Adrenal gland (tissue), 9 donors: ENCODE measurements at regions not wholly inside any gene's neighbourhood (a gene's known extent, or its start where the extent isn't known, plus 50 kb on each side); places are given as distances from the start of the nearest gene placed in this dataset.

ENCODE experiments used
- DNase-seq, 7 donors: peaks; one replicate each; pipeline ENCODE4 v3.0.0-alpha.2; 2019 to 2020
- H3K27ac ChIP-seq, 5 donors: fragments of 200-600 bp; sonication (generic) in 4 of 5; 1 replicate in 3 of 5; 2 replicates in 2 of 5; pipeline versions ENCODE4 v1.5.1 to v1.8.0; 2016 to 2020; ENCODE audit warnings: mild to moderate bottlenecking in 1 of 5
- H3K27me3 ChIP-seq: fragments of 200-600 bp; 2 replicates; pipeline ENCODE4 v1.8.0; 2021
- H3K36me3 ChIP-seq, 2 donors: fragments of 200-600 bp; replicated peaks in 1 of 2; 1 replicate in 1 of 2; 2 replicates in 1 of 2; pipeline versions ENCODE4 v1.5.1 to v1.8.0; 2018 to 2022
- H3K4me1 ChIP-seq, 2 donors: fragments of 200-600 bp; replicated peaks in 1 of 2; 1 replicate in 1 of 2; 2 replicates in 1 of 2; pipeline versions ENCODE4 v1.5.1 to v1.8.0; 2018 to 2021
- H3K4me3 ChIP-seq, 4 donors: fragments of 200-600 bp; sonication (generic) in 3 of 4; one replicate each; pipeline ENCODE4 v1.5.1; 2016 to 2018
- H3K9me3 ChIP-seq, 3 donors: fragments of 200-600 bp; sonication (generic) in 1 of 3; replicated peaks in 1 of 3; 1 replicate in 2 of 3; 2 replicates in 1 of 3; pipeline versions ENCODE4 v1.5.1 to v1.8.0; 2016 to 2021
- POLR2A ChIP-seq, 2 donors: fragments of 450-650 bp; IDR thresholded peaks; one replicate each; pipeline ENCODE4 v1.6.1; 2017; ENCODE audit warnings: antibody characterized with exemption in 2 of 2, mild to moderate bottlenecking in 2 of 2, moderate library complexity in 1 of 2
- WGBS, 4 donors: extraction: QIAGEN DNeasy Blood & Tissue Kit in 2 of 4; methylation state at CpG; one replicate each; pipeline versions ENCODE4 v1.1.5 to v1.1.7; 2013 to 2017; 5-methylcytosine and 5-hydroxymethylcytosine counted together
- intact Hi-C, 2 donors: fragments of 100-400 bp; cut with DNase I; formaldehyde crosslinking; loops; one replicate each; pipeline versions ENCODE4 v1.14.1 to v1.15.0; 2022 to 2023
- TF ChIP-seq, protein P1 (sequence below), 6 experiments: fragments of 450-650 bp in 4 of 6; fragments of 200-600 bp in 2 of 6; sonication (generic) in 1 of 6; IDR thresholded peaks; 1 replicate in 5 of 6; 2 replicates in 1 of 6; pipeline versions ENCODE4 v1.5.1 to v1.8.0; 2016 to 2021; ENCODE audit warnings: antibody characterized with exemption in 6 of 6, mild to moderate bottlenecking in 2 of 6, moderate library complexity in 1 of 6
- donor health status: healthy with polysubstance abuse.
- donor health status: Bipolar disorder and iron deficiency.
- donor health status: DM: yes; HTN: yes; CAD: no.
- donor health status: DM: no; HTN: no; CAD: no.
- donor health status: DM: no; HTN: no; CAD: no.

GRCh38 chr7:51528172-51528571 lies 211.6 kb upstream of the COBL start:
- DNase-seq, result no peak
- TF ChIP-seq POLR2A (IDR thresholded peaks at IDR 0.05), result no peak
- TF ChIP-seq, protein P1, sequence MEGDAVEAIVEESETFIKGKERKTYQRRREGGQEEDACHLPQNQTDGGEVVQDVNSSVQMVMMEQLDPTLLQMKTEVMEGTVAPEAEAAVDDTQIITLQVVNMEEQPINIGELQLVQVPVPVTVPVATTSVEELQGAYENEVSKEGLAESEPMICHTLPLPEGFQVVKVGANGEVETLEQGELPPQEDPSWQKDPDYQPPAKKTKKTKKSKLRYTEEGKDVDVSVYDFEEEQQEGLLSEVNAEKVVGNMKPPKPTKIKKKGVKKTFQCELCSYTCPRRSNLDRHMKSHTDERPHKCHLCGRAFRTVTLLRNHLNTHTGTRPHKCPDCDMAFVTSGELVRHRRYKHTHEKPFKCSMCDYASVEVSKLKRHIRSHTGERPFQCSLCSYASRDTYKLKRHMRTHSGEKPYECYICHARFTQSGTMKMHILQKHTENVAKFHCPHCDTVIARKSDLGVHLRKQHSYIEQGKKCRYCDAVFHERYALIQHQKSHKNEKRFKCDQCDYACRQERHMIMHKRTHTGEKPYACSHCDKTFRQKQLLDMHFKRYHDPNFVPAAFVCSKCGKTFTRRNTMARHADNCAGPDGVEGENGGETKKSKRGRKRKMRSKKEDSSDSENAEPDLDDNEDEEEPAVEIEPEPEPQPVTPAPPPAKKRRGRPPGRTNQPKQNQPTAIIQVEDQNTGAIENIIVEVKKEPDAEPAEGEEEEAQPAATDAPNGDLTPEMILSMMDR (IDR thresholded peaks at IDR 0.05), result no peak

DNA sequence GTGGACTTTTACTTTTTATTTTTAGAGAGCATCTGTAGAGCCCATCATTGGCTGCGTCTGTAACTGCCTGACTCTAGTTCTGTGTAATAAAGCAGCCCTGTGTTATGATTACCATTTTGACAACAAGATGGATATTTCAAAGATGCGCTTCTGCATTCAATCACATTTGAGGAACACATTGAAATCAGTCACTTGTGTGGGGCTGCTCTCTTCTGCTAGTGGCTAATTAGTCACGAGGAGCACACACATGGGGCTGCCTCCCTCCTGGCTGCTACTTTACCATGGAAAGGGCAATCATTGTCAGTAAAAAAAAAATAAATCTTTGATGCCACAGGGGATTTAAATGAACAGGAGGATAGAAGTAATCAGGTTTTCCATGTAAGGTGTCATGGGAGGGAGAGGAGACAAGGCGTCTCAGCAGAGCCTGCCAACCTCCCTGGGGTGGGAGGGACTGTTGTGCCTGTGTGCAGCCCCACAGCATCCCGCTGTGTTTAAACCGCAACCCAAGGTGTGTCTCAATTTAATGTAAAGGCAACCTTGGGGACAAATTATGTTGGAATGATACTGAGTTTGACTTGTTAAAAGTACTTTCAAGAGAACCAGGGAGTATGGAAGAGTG lies 205.2 kb upstream of the COBL start:
- no peak for TF ChIP-seq POLR2A (IDR thresholded peaks at IDR 0.05)
- TF ChIP-seq, protein P1 (IDR thresholded peaks at IDR 0.05), result no peak
- DNase-seq, result no peak
- Histone ChIP-seq H3K36me3 (no peaks in the 10 kb centered on the region), H3K4me3 (no peak overlapping the region), H3K27ac (no peak overlapping the region), H3K4me1 (no peaks in the 10 kb centered on the region), H3K27me3 (no peaks in the 10 kb centered on the region), H3K9me3 (no peaks in the 10 kb centered on the region)
- WGBS, 4 donors, result 75 to 85% (median 80%) methylated on average over 6 of the region's 6 CpGs
- intact Hi-C loops, result no loop called here

More at GRCh38 chr7:51528172-51528571, 211.6 kb upstream of the COBL start:
- Histone ChIP-seq H3K27me3 (no peaks in the 10 kb centered on the region), H3K4me1 (no peaks in the 10 kb centered on the region), H3K36me3 (no peaks in the 10 kb centered on the region), H3K27ac (no peak overlapping the region), H3K4me3 (no peak overlapping the region), H3K9me3 (no peaks in the 10 kb centered on the region)
- 74 to 88% (median 85%) methylated on average over 5 of the region's 5 CpGs; no CpG with 5 or more reads in 1 of the 4 donors for WGBS, 4 donors
- intact Hi-C loops, result no loop called here

DNA sequence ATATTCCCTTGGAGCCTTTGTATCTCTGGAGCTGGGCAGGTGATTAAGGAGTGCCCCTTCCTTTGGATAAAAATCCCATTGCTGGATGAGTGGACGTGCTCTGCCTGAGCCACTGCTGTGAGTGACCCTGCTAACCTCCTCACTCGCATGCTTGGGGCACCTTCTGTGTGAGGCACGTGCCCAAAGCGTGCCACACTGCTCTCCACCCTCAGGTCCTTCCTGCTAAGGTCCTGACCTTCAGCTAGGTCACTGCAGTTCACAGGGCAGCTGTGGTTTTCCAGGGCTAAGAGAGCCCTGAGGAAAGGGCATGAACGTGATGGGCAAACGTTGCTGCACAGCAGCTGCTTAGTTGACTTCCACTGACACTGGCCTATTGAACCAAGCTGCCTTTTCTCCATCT lies 204.4 kb upstream of the COBL start:
- no peaks in the 10 kb centered on the region for H3K9me3 ChIP-seq
- no peak for TF ChIP-seq POLR2A (IDR thresholded peaks at IDR 0.05)
- TF ChIP-seq, protein P1 (IDR thresholded peaks at IDR 0.05), result no peak
- H3K4me3 ChIP-seq, result no peak overlapping the region
- intact Hi-C loops, result no loop called here
- H3K36me3 ChIP-seq, result no peaks in the 10 kb centered on the region
- no peaks in the 10 kb centered on the region for H3K27me3 ChIP-seq
- no peaks in the 10 kb centered on the region for H3K4me1 ChIP-seq
- no peak for DNase-seq
- H3K27ac ChIP-seq, result no peak overlapping the region
- WGBS, 4 donors, result 51 to 56% (median 55%) methylated on average over 6 of the region's 6 CpGs

DNA sequence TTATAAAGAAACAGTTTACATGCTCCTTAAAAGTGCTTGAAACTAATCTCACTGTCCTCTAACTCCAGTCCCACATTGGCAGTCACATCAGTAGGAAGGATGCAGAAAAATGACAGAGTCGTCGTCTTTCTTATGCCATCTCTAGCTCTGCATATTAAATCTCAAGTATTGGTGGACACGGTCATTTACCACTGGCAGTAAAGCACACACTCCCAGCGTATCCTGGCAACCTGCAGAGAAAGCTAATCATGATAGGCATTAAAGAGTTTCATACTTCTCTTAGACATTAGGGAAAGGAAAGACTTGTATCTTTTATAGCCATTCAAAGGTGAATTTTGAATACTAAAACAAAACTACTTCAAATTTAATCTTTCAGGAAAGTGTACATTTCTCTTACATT lies 202.0 kb upstream of the COBL start:
- 80 to 86% (median 84%) methylated on average over 4 of the region's 4 CpGs for WGBS, 4 donors
- TF ChIP-seq POLR2A (IDR thresholded peaks at IDR 0.05), result no peak
- TF ChIP-seq, protein P1 (IDR thresholded peaks at IDR 0.05), result no peak

More for the DNA sequence above, 202.0 kb upstream of the COBL start:
- H3K9me3 ChIP-seq, result no peaks in the 10 kb centered on the region
- DNase-seq, result no peak
- H3K4me3 ChIP-seq, result no peak overlapping the region
- no peaks in the 10 kb centered on the region for H3K36me3 ChIP-seq
- no peak overlapping the region for H3K27ac ChIP-seq
- H3K27me3 ChIP-seq, result no peaks in the 10 kb centered on the region
- intact Hi-C loops, result no loop called here
- H3K4me1 ChIP-seq, result no peaks in the 10 kb centered on the region
